OCI-M2 (cell line): ENCODE measurements at regions not wholly inside any gene's neighbourhood (a gene's known extent, or its start where the extent isn't known, plus 50 kb on each side); places are given as distances from the start of the nearest gene placed in this dataset.

Experiments used
- DNase-seq: peaks from one replicate; lab custom pipeline; 2025; ENCODE audit not compliant: unreplicated experiment; lab: John Stamatoyannopoulos, UW

DNA sequence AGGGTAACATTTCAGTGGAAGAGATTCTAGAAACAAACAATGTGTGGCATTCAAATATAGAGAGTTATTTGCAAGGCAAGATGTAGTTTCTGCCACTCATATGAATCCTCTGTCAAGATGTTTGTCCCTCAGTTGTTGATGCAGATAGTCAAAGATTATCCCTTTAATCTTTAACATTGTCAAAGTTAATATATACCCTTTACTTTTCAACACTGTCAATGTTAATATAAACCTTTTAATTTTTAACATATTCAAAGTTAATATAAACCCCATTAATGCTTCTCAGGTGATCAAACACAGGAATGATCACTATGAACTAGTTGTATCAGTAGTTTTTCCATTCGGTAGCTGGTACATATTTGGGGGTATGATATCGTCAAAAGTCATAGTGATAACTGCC is 51.9 kb upstream of the PICALM start:
- DNase-seq, result no peak

DNA sequence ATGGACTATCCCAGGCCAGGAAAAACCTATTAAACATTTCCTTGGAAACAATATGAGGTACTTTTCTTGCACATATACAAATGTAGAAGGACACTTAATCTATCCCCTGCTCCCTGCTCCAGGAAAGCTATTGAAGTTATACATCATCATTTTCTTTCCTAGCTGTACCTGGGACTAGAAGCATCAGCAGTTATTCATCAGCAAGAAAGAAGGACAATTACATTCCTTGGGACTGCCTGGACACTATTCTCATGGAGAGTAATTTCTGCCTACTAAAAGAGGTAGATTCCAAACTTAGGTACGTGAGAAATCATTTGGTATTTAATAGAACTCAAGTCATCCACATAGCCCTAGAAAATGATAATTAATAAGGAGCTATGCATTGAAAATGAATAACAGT is 51.0 kb upstream of the PICALM start:
- DNase-seq, result no peak

- no peak for DNase-seq
These were observed 50.2 kb upstream of the PICALM start for GRCh38 chr11:86119077-86119476.
